ENCODE measurements at regions not wholly inside any gene's neighbourhood (a gene's known extent, or its start where the extent isn't known, plus 50 kb on each side); places are given as distances from the start of the nearest gene placed in this dataset.

DNA sequence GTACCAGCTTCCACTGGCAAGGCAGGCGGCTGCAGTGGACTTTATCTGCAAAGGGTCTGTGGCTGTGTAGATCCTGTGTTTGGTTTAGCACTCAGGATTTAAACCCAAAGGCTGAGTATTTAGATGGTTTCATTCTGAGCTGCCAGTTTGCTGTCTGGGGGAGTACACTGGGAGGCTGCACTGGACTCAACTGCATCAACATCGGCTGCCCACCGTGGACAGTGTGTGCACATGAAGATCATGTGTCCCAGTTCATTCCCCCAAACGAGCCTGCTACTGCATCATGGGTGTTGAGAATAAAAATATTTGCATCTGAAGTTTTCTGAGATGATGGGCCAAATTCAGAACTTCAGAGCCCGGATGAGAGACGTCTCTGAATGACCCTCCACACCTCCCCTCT lies 328.6 kb upstream of the SHH start:
- Histone ChIP-seq H3K4me1 (no peaks in the 10 kb centered on the region), H3K27ac (no peak overlapping the region), H3K9me3 (peaks cover 0 to 2% (median 0%) of the 10 kb centered on the region in 3 donors), H3K4me3 (no peak overlapping the region), H3K27me3 (peaks cover 0 to 8% of the 10 kb centered on the region in 2 donors), H3K36me3 (no peaks in the 10 kb centered on the region)
- intact Hi-C loops (cut with DNase I; ENCODE audit: low total_unique reads) = no loop called here
- no peak for DNase-seq
- TF ChIP-seq, protein P1, sequence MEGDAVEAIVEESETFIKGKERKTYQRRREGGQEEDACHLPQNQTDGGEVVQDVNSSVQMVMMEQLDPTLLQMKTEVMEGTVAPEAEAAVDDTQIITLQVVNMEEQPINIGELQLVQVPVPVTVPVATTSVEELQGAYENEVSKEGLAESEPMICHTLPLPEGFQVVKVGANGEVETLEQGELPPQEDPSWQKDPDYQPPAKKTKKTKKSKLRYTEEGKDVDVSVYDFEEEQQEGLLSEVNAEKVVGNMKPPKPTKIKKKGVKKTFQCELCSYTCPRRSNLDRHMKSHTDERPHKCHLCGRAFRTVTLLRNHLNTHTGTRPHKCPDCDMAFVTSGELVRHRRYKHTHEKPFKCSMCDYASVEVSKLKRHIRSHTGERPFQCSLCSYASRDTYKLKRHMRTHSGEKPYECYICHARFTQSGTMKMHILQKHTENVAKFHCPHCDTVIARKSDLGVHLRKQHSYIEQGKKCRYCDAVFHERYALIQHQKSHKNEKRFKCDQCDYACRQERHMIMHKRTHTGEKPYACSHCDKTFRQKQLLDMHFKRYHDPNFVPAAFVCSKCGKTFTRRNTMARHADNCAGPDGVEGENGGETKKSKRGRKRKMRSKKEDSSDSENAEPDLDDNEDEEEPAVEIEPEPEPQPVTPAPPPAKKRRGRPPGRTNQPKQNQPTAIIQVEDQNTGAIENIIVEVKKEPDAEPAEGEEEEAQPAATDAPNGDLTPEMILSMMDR (IDR thresholded peaks at IDR 0.05) = no peak

DNA sequence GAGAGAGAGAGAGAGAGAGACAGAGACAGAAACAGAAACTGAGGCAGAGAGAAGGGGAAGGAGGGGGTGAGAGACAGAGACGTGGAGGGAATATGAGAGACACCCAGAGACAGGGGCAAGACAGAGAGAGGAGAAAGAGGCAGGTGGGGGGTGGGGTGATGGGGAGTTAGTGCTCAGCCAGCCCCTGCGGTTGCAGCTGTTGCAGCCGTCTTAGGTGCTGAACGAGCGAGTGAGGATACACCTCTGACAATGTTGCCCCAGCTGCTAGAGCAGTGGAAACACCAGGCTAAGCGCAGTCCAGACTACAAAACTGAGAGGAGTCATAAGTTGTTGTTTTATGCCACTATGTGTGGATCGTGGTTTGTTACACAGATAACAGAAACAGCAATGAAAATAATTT lies 328.2 kb upstream of the SHH start:
- peaks cover 0 to 8% of the 10 kb centered on the region in 2 donors for H3K27me3 ChIP-seq
- intact Hi-C loops (cut with DNase I; ENCODE audit: low total_unique reads) = no loop called here
- no peak for DNase-seq
- no peaks in the 10 kb centered on the region for H3K36me3 ChIP-seq
- H3K4me3 ChIP-seq = no peak overlapping the region
- TF ChIP-seq, protein P1 (IDR thresholded peaks at IDR 0.05) = no peak
- no peak overlapping the region for H3K27ac ChIP-seq
- H3K4me1 ChIP-seq = no peaks in the 10 kb centered on the region
- peaks cover 0 to 2% (median 0%) of the 10 kb centered on the region in 3 donors for H3K9me3 ChIP-seq

DNA sequence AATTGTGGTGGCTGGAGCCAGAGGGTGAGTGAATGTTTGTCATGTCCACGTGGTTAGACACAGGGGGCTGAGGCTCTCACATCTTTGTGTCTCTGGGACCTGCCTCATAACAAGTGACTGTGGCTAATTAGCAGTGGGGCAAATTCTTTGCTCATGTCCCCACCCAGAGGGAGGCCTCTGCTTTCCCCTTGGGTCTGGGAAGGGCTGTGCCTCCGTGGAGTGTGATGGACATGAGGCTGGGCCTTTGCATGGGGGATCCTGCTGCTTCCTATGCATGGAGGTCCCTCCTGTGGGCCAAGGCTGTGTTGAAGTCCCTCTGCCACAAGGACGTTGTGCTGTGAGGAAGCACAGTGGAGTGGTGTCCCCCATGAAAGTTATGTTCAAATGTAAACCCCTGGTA lies 327.4 kb upstream of the SHH start:
- Histone ChIP-seq H3K27ac (no peak overlapping the region), H3K36me3 (no peaks in the 10 kb centered on the region), H3K9me3 (peaks cover 0 to 2% (median 0%) of the 10 kb centered on the region in 3 donors), H3K4me1 (no peaks in the 10 kb centered on the region), H3K4me3 (no peak overlapping the region), H3K27me3 (peaks cover 0 to 8% of the 10 kb centered on the region in 2 donors)
- intact Hi-C loops (cut with DNase I; ENCODE audit: low total_unique reads) = no loop called here
- no peak for DNase-seq
- TF ChIP-seq, protein P1 (IDR thresholded peaks at IDR 0.05) = no peak

DNA sequence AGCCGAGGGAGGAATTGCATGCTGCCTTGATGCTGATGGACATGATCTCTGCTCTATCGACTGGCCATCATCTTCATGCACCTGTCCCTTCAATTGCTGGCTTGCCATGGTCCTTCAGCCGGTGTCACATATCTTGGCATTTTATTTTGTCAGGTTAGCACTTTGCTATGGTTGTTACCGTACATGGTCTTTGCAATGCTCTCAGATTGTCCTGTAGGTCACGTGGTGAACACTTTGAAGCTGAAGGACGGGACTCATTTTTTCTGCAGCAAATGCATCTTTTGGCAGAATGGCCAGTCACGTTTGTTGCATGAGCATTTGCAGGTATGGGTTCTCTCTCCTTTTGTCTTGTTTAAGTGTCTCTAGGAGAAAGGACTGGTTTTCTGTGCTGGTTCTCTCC lies 326.8 kb upstream of the SHH start:
- TF ChIP-seq, protein P1 (IDR thresholded peaks at IDR 0.05) = no peak
- no peak for DNase-seq
- Histone ChIP-seq H3K4me3 (no peak overlapping the region), H3K27me3 (peaks cover 0 to 8% of the 10 kb centered on the region in 2 donors), H3K36me3 (no peaks in the 10 kb centered on the region), H3K4me1 (no peaks in the 10 kb centered on the region), H3K27ac (no peak overlapping the region), H3K9me3 (peaks cover 0 to 2% (median 0%) of the 10 kb centered on the region in 3 donors)
- intact Hi-C loops (cut with DNase I; ENCODE audit: low total_unique reads) = no loop called here

DNA sequence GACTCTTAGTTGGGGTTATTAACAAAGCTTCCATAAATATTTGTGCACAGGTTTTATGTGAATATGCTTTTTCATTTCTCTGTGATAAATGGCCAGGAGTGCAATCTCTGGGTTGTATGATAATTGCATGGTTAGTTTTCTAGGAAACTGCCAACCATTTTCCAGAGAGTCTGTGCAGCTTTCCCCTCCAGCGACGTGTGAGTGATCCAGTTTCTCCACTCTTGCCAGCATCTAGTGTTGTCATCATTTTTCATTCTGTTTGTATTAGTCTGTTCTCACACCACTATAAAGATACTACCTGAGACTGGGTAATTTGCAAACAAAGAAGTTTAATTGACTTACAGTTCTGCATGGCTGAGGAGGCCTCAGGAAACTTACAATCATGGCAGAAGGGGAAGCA lies 319.6 kb upstream of the SHH start:
- Histone ChIP-seq H3K36me3 (no peaks in the 10 kb centered on the region), H3K27me3 (no peaks in the 10 kb centered on the region), H3K4me1 (no peaks in the 10 kb centered on the region), H3K4me3 (no peak overlapping the region), H3K27ac (no peak overlapping the region), H3K9me3 (peaks cover 0 to 2% (median 0%) of the 10 kb centered on the region in 3 donors)
- no peak for DNase-seq
- intact Hi-C loops (cut with DNase I; ENCODE audit: low total_unique reads) = no loop called here
- TF ChIP-seq, protein P1 (IDR thresholded peaks at IDR 0.05) = no peak

DNA sequence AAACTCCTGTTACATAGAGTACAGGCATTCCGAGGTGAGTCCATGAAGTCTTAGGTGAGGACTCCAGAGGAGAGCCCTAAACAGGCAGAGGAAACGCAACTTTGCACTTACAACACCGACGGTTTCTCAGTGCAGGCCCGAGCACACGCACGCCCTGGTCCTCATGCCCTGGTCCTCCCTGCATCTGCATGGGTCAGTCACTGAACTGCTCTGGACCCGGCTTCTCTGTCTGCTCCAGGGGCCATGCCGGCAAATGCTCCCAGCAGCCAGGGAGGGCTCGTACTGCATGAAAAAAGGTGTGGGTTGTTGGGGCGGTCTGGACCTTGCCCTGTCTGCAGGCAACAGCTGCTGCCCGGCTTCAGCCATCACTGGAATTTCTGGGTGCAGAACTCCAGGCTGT lies 317.3 kb upstream of the SHH start:
- Histone ChIP-seq H3K4me1 (no peaks in the 10 kb centered on the region), H3K27ac (no peak overlapping the region), H3K36me3 (no peaks in the 10 kb centered on the region), H3K9me3 (no peaks in the 10 kb centered on the region), H3K4me3 (no peak overlapping the region), H3K27me3 (no peaks in the 10 kb centered on the region)
- intact Hi-C loops (cut with DNase I; ENCODE audit: low total_unique reads) = no loop called here
- TF ChIP-seq, protein P1 (IDR thresholded peaks at IDR 0.05) = no peak
- no peak for DNase-seq
